GM19035 (cell line): ENCODE measurements at regions not wholly inside any gene's neighbourhood (a gene's known extent, or its start where the extent isn't known, plus 50 kb on each side); places are given as distances from the start of the nearest gene placed in this dataset.
"Not testable (repeated sequence)": the region's sequence is repeated elsewhere in the genome, so short reads cannot be mapped to it uniquely, and the experiment has no call there.

Source experiments
- ATAC-seq: cut with Tn5 transposase; IDR thresholded peaks from one replicate; pipeline ENCODE4 v1.9.1; 2021; ENCODE audit not compliant: unreplicated experiment

DNA sequence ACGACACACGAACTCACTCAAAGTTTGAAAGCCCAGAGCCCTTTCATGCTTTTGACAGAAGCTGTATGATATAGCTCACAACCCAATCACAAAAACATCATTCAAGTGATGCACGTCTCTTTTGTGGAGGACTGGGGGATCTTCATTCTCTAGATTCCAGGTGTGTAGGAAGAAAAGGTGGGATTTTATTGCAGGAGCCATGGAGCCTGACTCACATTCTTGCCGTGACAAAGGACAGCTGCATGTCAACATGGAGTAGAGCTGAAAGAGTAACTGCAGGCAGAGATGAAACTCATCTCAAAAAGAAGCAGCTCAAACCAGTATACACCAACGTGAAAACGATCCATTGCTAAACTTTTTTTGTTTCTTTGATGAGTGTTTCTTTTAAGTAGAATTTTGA, 50.9 kb upstream of the PDE1A start:
- ATAC-seq = no peak

DNA sequence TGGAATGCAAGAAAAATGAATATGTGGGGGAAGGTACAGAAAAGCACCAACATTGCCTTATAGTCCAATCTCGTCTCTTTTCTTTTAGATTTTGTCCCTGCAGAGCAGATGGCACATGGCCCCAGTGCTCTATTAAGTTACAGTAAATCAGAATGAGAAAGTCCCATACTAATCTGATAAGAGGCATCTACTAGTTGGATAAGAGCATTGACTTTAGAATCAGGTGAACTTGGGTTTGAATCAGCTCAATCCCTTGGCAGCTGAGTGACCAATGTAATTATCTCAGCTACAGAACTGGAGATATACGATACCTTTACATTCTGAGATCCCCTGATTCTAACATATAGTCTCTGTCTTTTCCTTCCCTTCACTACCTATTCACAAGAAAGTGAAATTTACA, 54.8 kb upstream of the PDE1A start:
- ATAC-seq = no peak

DNA sequence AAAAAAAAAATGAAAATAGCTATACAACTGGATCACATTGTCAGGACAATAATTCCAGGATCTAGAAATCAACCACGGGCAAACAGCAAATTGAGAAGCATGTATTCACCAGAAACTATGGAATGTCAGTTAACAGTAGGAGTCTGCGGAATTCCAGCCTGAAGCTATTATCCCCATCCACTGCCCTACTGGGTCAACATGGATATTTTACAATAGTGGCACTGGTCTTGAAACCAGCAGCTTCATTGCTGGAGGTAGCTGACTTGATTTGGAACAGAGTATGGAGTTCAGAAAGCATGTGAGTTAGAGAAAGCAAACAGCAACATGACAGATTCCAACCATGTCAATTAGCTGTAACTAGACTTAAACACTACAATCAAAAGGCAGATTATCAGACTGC, 55.7 kb upstream of the PDE1A start:
- ATAC-seq = no peak

DNA sequence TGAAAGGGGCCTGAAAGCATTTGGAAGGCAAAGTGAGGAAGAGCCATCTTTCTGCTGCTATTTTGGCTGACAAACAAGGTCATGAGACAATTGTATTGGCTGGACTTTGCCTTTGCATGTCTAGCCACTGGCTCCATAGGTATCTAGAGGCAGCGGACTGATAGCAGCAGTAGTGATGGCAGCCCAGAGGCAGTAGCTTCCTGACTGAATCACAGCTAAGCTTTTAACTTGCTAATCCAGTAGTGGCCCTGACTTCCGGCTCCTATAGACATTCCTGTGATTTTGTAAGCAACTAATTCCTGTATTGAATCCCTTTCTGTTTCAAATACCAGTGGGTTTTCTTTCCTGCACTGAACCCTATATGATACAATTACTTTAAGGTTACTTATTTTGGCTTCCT, 69.8 kb upstream of the PDE1A start:
- ATAC-seq = no peak

DNA sequence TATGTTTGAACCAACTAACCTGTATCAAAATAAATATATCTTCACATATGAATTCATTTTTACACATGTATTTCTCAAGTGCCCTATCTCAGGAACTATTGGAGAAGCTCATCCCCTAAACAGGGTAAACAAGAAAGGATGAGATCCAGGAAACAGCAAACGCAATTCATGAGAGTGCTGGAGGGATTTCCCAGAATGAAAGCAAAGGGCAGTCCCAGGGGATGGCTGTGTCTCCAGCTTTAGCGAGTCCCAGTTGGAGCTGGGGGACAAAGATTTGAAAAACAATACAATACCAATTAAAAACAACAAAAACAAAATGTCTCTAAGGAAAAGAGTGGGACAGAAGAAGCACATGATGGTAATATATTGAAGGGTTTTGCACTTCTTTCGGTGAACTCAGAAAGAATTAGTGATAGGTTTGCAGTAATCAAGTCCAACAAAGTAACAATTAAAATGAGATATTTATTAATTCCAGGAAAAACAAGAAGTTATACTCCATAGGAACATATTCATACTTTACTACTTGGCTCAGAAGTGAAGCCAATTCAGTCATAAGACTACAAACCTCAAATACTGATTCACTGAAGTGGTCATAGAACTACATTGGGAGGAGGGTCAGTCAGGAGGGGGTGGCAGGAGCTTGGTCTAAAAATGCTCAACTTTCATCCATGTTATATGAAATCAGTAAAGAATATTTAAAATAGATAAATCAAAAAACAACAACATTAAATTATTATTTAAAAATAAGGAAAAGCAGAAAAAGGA, 73.1 kb upstream of the PDE1A start:
- ATAC-seq = no peak

DNA sequence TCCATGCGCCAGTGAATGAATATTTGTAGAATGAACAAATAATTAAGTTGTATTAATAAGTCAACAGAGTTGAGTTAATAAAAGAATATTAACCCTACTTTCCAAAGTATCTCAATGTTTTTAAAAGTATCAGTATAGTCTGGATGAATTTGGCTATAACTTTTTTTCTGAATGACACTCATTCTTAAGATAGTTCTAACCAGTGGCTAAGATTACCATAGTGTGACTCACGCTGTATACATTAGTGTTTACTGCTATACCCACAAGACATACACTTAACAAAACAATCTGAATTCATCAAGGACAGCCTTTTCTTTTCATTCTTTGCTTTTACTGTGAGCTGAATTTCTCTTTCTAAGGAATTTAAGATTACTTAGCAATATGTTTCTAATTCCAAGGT, 77.0 kb upstream of the PDE1A start:
- ATAC-seq = no peak

DNA sequence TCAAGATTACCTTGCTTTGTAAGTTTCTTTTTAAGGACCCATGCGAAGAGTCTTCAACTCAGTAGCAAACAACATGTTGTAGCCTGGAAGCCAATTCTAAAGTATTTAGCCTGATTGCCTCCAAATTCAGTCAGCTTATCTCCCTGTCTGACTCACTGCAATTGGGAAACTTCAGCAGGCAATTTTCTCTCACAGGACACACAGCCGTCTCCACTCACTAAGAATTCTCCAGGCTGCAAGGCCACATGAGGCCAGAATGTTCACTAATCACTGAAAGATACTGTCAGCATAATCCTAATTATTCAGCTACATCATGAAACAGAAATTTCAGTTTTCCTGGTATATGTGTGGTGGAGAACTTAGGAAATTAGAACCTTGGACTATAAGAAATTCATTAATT, 78.1 kb upstream of the PDE1A start:
- ATAC-seq = no peak

DNA sequence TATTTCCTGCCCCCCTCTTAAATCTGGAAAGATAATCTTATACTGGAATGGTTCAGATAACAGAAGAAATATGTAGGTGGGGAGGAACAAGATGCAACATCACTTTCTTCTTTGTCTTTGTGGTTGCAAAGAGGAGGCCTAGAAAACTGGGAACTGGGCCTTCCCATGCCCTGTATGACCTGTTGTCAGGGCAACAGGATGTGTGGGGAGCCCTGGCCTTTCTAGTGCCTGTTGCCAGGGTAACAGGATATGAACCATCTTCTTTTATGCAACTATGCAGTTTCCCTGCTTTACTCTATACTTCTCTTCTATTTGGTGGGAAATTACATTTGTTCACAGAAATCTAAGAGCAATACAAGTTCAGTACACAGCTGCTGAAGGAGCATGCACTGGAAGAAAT, 79.8 kb upstream of the PDE1A start:
- ATAC-seq = no peak

DNA sequence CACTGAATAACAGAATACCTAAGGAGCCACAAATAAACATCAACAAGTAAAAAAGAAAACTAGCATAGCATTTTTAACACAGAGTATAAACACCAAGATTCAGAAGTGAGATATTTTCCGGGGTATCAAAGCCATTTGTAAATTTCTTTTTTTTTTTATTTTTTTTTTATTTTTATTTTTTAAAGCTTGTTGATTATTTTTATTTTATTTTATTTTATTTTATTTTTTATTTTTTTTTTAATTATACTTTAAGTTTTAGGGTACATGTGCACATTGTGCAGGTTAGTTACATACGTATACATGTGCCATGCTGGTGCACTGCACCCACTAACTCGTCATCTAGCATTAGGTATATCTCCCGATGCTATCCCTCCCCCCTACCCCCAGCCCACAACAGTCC, 81.7 kb upstream of the PDE1A start:
- ATAC-seq = not testable (repeated sequence)

DNA sequence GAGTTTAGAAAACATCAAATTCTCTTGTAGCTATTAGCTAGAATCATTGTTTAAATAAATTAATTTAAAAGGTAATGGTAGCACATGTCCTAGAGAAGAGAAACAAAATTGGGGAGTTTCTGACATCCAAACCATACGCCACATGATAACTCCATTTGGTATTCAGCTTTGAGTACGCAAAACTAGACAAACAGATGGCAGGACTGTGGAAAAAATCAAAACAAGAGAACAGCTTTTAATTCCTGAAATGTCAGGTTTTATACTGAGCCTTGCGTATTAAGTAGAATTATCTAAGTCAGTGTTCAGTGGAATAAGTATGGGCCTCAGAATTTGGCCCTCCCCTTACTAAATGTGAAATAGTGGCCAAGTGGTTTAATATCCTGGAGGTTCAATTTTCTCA, 82.4 kb upstream of the PDE1A start:
- ATAC-seq = no peak

DNA sequence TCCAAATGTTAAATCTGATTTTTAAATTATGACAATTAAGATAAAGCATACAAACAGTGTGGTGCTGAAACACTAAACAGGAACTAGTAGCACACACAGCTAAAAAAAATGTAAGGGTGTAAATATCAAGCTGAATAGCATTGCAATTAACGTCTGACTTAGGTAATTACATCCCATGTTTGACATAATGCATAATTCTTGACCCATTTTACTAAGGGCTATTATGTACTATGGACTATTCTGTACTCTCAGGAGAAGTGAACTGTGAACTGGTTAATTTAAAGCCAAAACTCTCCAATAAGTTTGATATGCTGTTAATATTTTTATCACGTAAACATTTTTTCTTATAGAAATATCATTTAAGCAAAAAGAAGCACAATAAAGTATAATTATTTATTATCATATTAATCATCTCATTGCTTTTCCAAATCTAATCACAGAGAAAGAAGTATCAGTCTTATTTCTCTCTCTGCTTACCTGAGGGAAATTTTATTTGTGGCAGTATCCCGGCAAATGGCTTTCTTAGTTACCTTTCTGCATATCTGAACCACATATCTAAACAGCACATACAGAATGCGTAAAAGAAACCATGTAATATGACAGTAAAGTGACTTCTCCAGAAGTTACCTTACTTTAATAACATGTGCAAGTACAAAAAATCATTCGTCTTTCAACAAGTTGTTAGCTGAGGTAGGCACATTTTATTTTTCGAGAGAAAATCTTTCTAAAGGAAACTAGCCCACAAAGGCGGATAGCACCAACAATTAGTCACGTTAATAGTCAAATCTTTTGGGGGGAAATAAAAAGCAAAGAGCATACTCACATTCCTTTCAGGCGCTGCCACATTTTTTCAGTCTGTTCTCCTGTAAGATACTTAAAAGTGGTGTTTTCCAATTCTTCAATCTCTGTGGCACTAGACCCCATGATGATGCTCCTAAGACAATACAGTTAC, 94.9 kb upstream of the PDE1A start:
- ATAC-seq = no peak

DNA sequence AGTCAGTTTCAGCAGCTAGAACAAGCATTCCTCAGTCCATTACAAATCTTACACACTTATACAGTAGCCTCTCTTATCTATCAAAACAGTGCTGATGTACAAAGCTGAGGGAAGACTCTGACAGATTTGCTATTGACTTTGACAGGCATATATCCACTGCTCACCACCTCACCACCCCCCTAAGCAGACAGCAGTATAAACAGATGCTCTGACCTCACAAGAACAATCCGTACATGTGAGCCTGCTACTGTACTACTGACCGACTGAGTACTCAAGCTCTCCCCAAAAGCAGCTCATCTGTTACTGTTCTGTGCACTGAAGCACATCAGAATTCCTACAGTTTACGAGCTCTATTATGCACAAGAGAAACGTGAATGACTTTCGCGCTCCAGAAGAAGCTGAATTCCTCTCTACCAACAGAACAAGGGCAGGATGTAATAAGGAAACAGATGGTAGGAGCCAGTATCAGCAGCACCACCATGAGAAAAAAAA, 95.6 kb upstream of the PDE1A start:
- no peak for ATAC-seq

DNA sequence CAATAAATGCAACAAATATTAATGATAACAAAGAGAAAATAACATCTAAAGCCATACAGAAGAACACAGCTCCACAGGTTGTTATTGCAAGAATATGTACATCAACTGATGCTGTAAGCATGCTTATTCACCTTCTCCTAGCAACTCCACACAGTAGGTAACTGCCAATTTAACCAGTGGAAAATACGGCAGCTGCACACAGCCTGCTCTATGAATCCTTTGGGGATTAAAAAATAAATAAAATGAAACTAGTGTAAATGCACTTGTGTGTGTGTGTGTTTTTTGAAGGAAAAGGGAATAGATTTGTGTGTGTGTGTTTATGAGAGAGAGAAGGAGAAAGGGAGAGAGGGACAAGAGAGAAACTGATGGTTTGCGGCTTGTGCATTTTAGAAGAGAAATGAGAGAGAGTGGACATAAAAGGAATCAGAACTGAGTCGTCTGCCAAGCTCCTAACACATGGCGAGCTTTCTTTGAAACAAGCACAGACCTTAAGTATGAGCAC, 96.2 kb upstream of the PDE1A start:
- ATAC-seq = no peak

DNA sequence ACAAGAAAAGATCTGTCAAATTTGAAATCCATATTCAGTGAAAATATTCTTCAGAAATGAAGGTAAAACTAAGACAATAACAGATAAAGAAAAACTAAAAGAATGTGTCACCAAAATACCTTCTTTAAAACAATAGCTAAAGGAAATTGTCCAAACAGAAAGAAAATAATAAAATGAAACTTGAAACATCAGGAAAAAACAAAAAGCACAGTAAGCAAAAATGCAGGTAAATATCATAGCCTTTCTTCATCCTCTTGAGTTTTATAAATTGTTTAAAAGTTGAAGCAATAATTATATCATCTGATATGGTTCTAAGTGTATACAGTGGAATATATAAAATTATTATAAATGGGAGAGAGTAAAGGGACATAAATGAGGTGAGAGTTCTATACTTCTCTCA, 103.8 kb upstream of the PDE1A start:
- no peak for ATAC-seq

DNA sequence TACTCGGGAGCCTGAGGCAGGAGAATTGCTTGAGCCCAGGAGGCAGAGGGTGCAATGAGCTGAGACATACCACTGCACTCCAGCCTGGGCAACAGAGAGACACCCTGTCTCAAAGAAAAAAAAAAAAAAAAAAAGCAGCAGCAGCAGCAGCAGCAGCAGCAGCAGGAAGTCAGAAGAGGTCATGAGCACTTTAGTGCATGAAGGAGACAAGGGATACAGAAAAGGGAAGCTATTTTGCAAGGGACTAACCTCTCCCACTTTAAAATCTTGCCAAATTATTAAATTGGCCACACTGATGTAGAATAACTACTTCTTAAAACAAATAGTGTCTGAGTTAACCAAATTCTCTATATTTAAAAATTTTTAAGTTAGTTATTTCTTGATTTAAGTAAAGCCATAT, 113.4 kb upstream of the PDE1A start:
- no peak for ATAC-seq

DNA sequence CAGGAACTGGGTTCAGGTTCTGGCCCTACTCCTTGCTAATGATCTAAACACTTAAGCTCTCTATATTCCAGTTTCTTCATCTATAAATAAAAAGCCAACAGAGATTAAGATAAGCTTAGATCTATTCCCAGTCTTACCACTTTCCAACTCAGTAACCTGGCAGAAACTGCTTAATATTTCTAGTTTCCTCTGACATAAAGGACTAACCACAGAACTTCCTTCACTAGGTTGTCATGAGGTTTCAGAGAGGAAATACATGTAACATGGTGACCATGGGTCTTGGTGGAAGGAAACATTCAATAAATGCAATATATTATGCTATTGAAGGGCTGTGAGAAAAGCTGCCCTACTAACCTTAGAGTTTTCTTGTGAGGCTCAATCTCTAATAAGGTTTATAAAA, 114.4 kb upstream of the PDE1A start:
- ATAC-seq = no peak

DNA sequence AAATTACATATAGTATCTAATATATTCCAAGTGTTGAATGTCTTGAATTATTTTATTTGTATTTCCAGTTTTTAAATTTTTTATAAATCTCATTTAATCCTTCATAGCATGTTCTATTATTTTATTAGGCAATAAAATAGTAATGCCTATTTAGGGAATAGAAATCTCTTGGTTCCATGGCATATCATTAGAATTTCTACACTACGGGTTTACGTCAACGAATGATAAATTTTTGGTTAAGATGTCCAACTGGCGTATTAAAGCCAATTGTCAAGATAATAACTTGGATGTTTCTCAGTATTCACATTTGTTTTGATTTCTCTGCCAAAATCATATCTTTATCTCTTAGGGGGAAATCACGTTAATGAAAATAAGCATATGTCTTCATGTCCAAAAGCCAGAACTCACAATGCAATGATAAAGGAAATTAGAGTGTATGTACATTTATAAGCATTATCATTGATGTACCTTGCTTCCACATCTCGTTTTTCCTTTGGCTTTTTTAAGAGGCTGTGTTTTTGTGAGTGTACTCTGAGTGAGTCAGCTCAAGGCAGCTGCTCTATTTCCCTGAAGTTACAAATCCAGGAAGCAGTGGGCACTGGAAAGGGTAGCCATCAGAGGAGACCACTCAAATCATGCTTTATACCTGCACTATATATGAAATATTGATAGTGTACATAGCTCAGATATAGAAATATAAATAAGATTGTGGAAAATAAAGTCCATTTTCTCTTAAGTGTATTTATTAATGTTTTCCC, 115.8 kb upstream of the PDE1A start:
- ATAC-seq = no peak

DNA sequence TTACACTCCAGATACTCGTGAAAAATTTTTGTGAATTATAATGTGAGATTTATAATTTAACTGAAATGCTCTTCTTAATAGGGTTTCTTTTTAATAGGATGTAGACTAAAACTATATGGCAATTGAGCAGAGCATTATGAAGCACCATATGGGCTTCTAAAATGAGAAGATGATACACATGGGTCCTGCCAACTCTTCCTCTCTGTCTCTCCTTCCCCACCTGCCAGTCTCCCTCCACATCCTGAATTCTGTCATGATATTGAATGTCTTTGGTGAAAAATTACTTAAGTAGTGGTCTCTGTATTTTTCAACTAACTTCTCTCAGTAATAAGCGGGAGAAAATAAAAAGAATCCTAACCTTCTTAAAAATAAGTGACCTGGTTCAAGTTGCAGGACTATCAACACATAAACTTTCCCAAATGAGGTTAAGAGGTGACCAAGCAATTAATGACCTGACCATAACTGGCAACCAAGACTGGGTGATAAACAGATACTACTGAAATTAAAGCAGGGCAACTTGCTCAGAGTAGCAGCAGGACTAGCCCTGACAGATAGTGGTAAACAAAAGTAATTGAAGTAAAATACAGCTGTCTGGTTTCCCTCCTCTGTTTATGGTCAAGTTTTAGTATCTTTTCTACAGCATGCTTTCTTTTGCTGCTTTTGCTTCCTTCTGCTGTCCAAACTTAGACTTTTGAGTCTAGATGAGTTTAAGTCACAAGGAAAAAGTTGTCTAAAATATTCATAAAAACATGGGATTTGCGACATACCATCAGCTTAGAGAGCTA, 117.1 kb upstream of the PDE1A start:
- ATAC-seq = no peak

DNA sequence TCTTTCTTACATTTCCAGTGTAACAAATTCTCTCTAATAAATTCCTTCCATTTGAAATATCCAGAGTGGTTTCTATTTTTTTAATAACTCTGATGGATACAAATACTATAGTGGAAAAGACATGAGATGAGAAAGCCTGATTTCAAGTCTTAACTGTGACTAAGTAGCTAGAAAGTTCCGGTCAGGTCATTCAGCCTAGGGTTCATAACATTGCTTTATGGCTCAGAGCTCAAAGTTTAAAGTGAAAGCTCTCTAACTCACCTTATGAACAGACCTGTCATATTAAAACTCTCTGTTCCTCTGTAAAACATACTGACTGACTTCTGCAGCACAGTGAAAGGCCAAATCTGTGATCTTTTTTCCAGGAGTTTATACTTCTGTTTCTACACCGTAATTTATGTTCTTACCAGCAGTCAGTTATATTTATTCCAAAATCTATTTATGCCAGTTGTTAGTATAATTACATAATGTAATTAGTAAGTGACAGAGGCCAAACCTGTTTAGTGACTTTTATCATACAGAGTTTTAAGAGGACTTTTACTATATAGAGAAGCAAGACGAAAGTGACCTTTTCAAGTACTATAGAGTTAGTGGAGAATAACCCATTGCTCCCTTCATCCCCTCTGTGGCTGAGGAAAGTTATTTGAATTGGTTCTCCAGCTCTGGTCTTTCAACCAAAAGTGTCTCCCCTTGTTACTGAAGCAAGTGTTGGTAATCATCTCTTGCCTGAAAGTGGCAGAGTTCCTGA, 118.8 kb upstream of the PDE1A start:
- peak; percentile 72 for ATAC-seq
